KOPT-K1 (cell line): ENCODE measurements at regions not wholly inside any gene's neighbourhood (a gene's known extent, or its start where the extent isn't known, plus 50 kb on each side); places are given as distances from the start of the nearest gene placed in this dataset.

Source experiments
- H3K27ac ChIP-seq: fragments of 200-600 bp; sonication (generic); 2 replicates; pipeline ENCODE4 v1.5.1; 2016; ENCODE audit warnings: antibody characterized with exemption, mild to moderate bottlenecking, low read depth, low read length; ENCODE audit not compliant: poor library complexity, severe bottlenecking
- H3K36me3 ChIP-seq: fragments of 200-600 bp; sonication (generic); 2 replicates; pipeline ENCODE4 v1.5.1; 2017; ENCODE audit warnings: antibody characterized with exemption, mild to moderate bottlenecking, low read length, moderate library complexity; ENCODE audit not compliant: insufficient read depth
- H3K9me3 ChIP-seq: fragments of 200-600 bp; sonication (generic); 2 replicates; pipeline ENCODE4 v1.5.1; 2017; ENCODE audit warnings: antibody characterized with exemption, low read length, mild to moderate bottlenecking; ENCODE audit not compliant: insufficient read depth, poor library complexity, severe bottlenecking

DNA sequence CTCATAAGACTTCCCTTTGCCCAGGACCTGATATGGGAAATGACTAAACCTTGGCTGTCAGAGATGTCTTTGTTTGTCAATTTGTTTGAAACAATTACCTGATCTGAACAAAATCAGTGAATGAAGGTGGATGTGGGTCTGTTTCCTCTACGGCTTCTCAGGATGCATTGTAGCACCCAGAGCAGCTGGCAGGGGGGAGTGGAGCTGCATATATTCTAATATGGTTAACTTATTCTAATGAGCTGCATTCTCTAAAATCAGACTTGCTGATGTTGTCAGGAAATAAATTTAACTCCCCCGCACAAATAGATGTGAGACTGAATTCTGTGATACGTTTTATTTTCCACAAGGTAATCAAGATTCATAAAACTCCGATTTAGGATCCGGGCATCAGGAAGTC lies 665.4 kb downstream of the MAT2B start:
- Histone ChIP-seq H3K9me3 (no peaks in the 10 kb centered on the region), H3K36me3 (no peaks in the 10 kb centered on the region), H3K27ac (no peak overlapping the region)

DNA sequence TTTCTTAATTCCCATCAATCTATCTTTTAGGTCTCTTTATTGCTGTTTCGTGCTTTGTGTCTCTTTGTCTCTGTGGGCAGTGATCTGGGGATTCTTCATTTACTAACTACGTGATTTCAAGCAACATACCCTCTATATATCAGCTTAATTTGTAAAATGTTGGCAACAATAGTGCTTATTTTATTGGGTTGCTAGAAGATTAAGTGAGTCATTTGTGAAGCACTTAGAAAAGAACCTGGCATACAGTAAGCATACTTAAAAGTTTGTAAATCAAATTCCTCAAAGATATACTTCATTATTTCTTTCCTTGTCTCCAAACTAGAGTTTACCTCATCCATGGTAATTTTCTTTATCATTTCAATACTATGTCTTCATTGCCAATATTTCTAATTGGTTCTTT lies 669.7 kb downstream of the MAT2B start:
- H3K36me3 ChIP-seq, result no peaks in the 10 kb centered on the region
- no peaks in the 10 kb centered on the region for H3K9me3 ChIP-seq
- H3K27ac ChIP-seq, result no peak overlapping the region

DNA sequence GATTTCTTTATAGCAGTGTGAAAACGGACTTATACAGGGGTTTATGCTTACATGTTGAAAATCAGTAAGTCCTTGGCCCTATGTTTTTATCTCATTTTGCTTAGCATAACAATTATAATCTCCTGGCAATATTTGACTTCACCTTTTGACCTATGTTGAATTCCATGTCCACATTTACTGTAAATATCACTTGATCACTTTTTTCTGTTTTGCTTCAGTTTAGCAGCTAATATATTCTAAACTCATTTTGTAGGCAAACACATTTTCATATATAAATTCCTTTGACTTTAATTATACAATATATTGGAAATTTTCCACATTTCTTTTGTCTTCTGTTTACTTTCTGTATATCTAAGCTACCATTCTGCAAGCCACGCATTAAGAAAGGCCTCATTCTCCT lies 674.0 kb downstream of the MAT2B start:
- Histone ChIP-seq H3K9me3 (no peaks in the 10 kb centered on the region), H3K27ac (no peak overlapping the region), H3K36me3 (no peaks in the 10 kb centered on the region)

DNA sequence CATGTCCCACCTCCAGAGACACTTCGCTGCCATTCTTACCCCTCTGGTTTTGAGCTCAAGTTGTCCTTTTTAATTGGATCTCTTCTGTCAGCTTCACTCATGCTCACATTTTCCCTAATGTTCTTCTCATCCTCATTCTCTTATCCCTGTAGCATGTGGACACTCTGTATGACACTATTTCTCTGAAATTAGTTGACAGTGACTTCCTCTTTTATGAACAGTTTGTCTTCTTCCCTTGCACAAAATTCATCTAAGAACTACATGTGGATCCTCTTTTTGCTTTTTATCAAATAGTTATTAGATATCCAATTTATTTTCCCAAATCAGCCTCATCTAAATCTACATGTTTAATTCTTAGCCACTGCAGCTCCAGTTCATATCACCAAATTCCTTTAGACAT lies 676.2 kb downstream of the MAT2B start:
- Histone ChIP-seq H3K36me3 (no peaks in the 10 kb centered on the region), H3K27ac (no peak overlapping the region), H3K9me3 (no peaks in the 10 kb centered on the region)

DNA sequence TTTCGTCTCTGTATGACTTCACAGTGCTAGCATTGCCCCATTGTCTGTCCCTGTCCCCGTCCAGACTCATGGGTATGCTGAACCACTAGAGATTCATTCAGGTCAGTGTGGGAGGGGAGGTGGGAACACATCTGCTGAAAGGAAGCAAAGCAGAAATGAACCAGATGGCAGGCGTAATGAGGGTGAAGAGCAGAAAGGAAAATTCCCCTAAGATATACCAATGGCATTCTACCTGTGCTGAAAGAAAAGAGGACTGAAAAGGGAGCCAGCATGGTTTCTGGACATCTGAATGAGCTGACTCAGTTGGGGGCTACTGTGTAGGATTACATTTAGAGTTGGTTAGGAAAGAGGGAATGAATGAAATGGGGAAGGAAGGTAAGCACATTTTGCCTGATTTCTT lies 678.7 kb downstream of the MAT2B start:
- Histone ChIP-seq H3K36me3 (no peaks in the 10 kb centered on the region), H3K27ac (no peak overlapping the region)

DNA sequence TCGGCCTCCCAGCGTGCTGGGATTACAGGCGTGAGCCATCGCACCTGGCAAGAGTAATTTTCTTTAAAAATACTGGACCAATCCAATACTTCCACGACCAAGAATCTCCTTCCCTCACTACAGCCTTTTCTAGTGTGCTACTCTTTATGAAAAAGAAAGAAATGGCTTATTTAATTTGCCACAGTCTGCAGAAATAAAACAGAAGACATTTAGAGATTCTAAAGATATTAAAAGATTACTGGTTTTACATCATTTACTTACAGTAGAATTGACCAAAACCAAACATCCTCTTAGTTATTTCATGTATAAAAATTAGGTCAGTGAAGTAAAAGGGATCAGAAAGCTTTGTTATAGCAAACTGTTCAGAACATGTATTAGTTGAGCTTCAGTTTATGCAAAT lies 679.6 kb downstream of the MAT2B start:
- H3K9me3 ChIP-seq, result no peaks in the 10 kb centered on the region
- no peaks in the 10 kb centered on the region for H3K36me3 ChIP-seq
- H3K27ac ChIP-seq, result no peak overlapping the region

More for the DNA sequence above, 678.7 kb downstream of the MAT2B start:
- H3K9me3 ChIP-seq, result no peaks in the 10 kb centered on the region

DNA sequence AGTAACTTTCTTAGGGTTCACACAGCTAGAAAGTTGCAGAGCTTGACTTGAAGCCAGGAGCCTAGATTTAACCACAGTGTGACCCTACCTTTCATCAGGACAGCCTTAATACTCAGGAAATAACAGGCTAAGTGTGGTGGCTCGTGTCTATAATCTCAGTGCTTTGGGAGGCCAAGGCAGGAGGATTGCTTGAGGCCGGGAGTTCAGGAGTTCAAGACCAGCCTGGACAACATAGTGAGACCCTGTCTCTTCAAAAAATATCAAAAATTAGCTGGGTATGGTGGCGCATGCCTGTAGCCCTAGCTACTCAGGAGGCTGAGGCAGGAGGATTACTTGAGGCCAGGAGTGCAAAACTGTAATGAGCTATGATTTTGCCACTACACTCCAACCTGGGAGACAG lies 681.1 kb downstream of the MAT2B start:
- Histone ChIP-seq H3K9me3 (no peaks in the 10 kb centered on the region), H3K27ac (no peak overlapping the region), H3K36me3 (no peaks in the 10 kb centered on the region)

DNA sequence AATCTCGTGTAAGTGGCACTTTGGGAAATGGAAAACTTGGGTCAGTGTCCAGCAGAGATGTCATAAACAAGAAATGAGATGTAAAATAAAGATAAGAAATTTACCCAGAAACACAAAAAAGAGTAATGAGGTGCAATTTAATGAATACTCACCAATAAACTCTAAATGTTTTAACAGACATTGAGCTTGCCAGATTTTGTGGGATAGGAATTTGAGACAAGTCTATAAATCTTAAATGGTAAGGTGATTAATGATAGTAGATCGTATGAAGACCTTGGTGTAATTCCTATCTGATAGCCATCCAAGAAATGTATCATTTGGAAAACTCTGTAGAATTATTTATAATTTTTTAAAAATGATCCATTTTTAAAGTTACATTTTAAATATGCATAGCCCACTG lies 682.4 kb downstream of the MAT2B start:
- Histone ChIP-seq H3K27ac (no peak overlapping the region), H3K9me3 (no peaks in the 10 kb centered on the region), H3K36me3 (no peaks in the 10 kb centered on the region)

DNA sequence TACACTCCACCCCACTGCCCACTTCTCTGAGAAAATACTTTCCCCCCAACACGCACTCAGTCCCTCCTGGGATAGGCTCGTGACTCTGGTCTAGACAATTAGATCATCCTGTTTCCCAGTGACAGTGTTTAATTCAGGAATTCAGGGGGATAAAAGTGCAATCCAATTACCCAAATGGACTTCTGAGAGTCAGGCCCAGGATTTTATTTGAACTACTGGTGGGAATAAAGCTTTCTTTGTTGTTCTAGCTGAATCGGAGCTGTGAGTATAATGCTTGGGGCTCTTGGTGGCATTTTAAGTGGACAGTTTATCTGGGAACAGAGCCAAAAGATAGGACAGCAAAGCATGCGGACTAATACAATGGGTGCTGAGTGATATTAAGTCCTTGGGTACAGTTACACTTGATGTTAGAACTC lies 683.3 kb downstream of the MAT2B start:
- Histone ChIP-seq H3K27ac (no peak overlapping the region), H3K36me3 (no peaks in the 10 kb centered on the region), H3K9me3 (no peaks in the 10 kb centered on the region)

DNA sequence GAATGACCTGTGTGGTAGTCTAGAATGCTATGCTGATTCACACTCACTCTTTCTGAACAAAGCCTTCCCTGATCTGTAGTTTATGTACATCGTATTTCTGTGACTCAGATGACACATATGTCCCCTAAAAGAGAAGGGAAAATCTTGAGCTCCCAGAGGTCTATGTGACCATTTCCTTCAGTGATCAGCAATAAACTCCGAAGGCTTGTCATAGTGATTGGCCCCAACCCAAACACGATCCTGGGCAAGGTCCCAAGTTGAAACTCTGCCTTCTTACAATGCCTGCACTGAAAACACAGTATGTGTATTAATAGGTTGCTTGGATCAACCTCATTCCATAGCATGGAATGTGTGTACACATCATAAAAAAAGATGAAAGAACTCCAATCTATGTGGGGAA lies 685.8 kb downstream of the MAT2B start:
- Histone ChIP-seq H3K9me3 (no peaks in the 10 kb centered on the region), H3K27ac (no peak overlapping the region), H3K36me3 (no peaks in the 10 kb centered on the region)

DNA sequence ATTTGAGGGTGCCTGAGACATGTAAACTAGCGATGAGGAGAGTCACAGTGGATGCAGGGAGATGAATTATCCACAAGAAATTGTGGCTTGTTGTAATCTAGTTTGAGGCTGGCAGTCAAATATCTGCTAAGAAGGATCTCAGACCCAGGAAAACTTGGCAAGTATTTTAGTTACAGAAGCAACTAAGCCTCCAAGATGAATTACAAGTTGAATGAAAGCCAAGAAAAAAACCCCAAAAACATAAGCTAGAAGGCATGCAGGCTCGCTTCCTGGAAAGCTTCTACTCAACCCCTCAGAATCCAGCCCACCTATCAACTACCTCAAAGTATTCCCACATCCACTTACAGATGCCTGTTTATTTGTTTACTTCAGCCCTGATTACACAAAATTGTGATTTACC lies 696.9 kb downstream of the MAT2B start:
- Histone ChIP-seq H3K36me3 (no peaks in the 10 kb centered on the region), H3K9me3 (no peaks in the 10 kb centered on the region), H3K27ac (no peak overlapping the region)

DNA sequence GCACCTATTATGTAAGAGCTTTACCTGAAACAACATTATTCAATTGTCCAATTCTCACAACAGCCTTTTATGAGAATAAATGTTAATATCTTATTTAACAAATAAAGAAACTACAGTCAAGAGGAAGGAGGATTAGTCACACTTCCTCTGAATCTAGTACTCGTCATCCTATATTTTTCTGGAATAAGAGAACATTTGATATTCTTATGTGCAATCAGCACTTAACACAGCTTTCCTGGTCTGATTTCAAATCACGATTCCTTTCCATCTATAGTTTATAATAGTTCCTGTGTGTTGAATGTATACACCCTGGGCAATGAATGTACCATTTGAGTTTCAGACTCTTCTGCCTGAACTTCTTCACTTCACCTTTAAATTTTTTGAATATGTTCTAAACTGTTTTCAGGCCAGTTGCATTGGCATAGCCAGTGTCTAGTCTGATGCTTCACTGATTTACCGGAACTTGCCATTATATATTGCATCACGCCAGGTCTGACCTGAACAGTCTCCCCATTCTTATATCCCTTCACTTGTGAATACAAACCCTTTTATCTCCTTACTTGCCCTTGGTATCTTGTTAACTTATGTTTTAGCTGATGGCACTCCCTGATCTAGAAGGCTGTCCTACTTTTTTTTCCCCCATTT lies 698.3 kb downstream of the MAT2B start:
- H3K36me3 ChIP-seq, result no peaks in the 10 kb centered on the region
- no peaks in the 10 kb centered on the region for H3K9me3 ChIP-seq
- no peak overlapping the region for H3K27ac ChIP-seq

DNA sequence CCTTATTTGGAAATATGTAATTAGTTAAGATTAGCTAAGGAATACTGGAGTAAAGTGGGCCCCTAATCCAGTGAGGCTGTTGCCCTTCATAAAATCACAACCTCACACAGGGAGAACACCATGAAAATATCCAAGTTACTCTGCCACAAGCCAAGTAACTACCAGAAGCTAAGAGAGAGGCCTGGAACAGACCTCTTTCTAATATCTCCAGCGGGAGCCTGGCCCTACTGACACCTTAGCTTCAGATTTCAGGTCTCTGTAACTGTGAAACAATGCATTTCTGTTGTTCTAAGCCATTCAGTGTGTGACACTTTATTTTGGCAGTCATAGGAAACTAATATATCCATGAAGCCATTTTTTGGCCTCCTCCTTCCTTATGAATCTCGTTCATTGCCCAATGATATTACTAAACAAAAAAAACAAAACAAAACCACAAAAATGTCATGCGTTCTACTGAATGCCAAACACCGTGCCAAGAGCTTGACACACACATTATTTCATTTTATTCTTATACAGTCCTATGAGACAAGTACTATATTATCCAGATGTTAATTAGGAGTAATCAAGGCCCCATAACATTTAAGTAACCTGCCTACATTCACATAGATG lies 699.0 kb downstream of the MAT2B start:
- no peaks in the 10 kb centered on the region for H3K36me3 ChIP-seq
- no peaks in the 10 kb centered on the region for H3K9me3 ChIP-seq
- no peak overlapping the region for H3K27ac ChIP-seq

DNA sequence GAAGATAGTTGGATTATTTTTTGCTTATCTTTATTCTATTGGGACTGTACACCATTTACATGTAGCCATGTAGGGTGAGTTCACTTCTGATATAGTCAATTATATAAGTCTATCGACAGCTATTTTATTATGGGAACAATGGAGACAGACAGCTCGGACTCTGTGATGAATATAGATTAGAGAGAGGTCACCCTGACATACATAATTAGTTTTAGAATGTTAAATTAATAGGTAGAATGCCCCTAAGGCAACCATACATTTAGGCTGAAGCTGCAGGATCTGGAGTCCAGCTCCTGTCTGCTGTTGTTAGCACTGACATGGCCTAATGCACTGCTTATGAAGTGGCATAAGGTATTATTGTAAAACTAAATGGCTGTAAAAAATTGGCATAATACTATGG lies 700.8 kb downstream of the MAT2B start:
- no peaks in the 10 kb centered on the region for H3K9me3 ChIP-seq
- H3K36me3 ChIP-seq, result no peaks in the 10 kb centered on the region
- no peak overlapping the region for H3K27ac ChIP-seq

DNA sequence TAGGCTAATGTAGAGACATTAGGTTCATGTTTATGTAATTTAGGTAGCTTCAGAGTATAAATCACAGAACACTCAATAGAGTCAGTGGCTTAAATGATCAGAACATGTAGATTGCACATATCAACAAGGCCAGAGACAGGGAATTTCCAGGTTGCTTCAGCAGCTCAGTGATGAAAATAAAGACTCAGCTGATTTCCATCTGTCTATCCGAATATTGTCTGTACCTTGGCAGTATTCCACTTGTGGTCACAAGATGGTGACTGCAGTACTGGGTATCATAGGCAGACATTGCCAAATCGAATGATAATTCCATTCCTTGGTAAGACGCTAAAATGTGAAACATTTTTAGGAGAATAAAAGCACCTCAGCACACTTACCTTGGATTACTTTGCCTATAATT lies 702.2 kb downstream of the MAT2B start:
- H3K9me3 ChIP-seq, result no peaks in the 10 kb centered on the region

DNA sequence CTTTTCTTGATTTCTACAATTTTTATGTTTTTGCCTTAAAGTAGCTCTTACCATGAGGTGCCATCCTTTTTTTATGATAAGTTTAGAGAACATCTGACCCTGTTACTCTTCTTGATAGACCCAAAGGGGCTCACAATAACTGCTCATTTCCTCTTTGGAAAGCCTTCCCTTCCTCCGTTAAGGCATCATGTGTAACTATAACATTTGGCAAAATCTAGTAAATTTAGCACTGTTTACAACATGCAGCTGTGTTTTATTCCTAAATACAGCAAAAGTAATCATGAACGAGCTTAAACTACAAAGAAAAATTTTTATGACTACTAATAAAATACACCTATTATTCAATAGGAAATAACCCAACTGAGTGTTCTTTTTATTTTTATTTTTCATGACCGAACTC lies 705.1 kb downstream of the MAT2B start:
- no peaks in the 10 kb centered on the region for H3K9me3 ChIP-seq
- H3K36me3 ChIP-seq, result no peaks in the 10 kb centered on the region
- H3K27ac ChIP-seq, result no peak overlapping the region

More for the DNA sequence above, 702.2 kb downstream of the MAT2B start:
- Histone ChIP-seq H3K27ac (no peak overlapping the region), H3K36me3 (no peaks in the 10 kb centered on the region)
